Caco-2 (cell line): ENCODE measurements at regions not wholly inside any gene's neighbourhood (a gene's known extent, or its start where the extent isn't known, plus 50 kb on each side); places are given as distances from the start of the nearest gene placed in this dataset.
"Not testable (repeated sequence)": the region's sequence is repeated elsewhere in the genome, so short reads cannot be mapped to it uniquely, and the experiment has no call there.

Source experiments
- BruUV-seq: library from RNA; stranded (reverse); fragments of 400-500 nt; replicated peaks from 2 replicates; lab custom pipeline; 2021; lab: Mats Ljungman, UMichigan
- CTCF ChIA-PET: fragments of 300-600 bp; sonication (Branson Sonifier 250); formaldehyde crosslinking; loops from one replicate; lab custom pipeline; 2022; ENCODE audit warnings: antibody characterized with exemption; lab: Charles Lee
- POLR2A ChIA-PET: fragments of 300-600 bp; sonication (Branson Sonifier 250); formaldehyde crosslinking; loops from one replicate; lab custom pipeline; 2022; ENCODE audit warnings: antibody characterized with exemption; lab: Charles Lee
- DNase-seq, 2 experiments: peaks; one replicate each; pipeline versions ENCODE4 v3.0.0 to v3.0.0-alpha.2; 2020 to 2022
- H3K27me3 ChIP-seq: replicated peaks from 2 replicates; pipeline ENCODE4 v1.6.0; 2011; ENCODE audit warnings: low read length; ENCODE audit not compliant: control insufficient read depth, insufficient read depth
- H3K36me3 ChIP-seq: 2 replicates; pipeline ENCODE4 v1.5.1; 2011; ENCODE audit warnings: low read length; ENCODE audit not compliant: control insufficient read depth, insufficient read depth
- H3K4me1 ChIP-seq: fragments of 250-450 bp; sonication (Bioruptor Pico); 2 replicates; pipeline ENCODE4 v1.5.1; 2020; ENCODE audit warnings: mild to moderate bottlenecking
- H3K4me3 ChIP-seq: 2 replicates; pipeline ENCODE4 v1.5.1; 2011; ENCODE audit warnings: low read depth, mild to moderate bottlenecking, control low read depth, low read length
- H3K9me3 ChIP-seq: fragments of 250-450 bp; sonication (Bioruptor Pico); 2 replicates; pipeline ENCODE4 v1.5.1; 2020; ENCODE audit warnings: mild to moderate bottlenecking, moderate library complexity
- H3K27ac Mint-ChIP-seq: one replicate; pipeline ENCODE4 v1.8.0; 2022; ENCODE audit warnings: mixed read lengths; ENCODE audit not compliant: unreplicated experiment
- H3K27me3 Mint-ChIP-seq: one replicate; pipeline ENCODE4 v1.8.0; 2022; ENCODE audit warnings: mixed read lengths; ENCODE audit not compliant: insufficient read depth, unreplicated experiment
- H3K36me3 Mint-ChIP-seq: one replicate; pipeline ENCODE4 v1.8.0; 2022; ENCODE audit warnings: mild to moderate bottlenecking, mixed read lengths; ENCODE audit not compliant: insufficient read depth, unreplicated experiment
- H3K4me1 Mint-ChIP-seq: one replicate; pipeline ENCODE4 v1.8.0; 2022; ENCODE audit warnings: low read depth, mixed read lengths; ENCODE audit not compliant: unreplicated experiment
- H3K4me3 Mint-ChIP-seq: one replicate; pipeline ENCODE4 v1.8.0; 2022; ENCODE audit warnings: mild to moderate bottlenecking, moderate library complexity, mixed read lengths; ENCODE audit not compliant: unreplicated experiment
- H3K9me3 Mint-ChIP-seq: one replicate; pipeline ENCODE4 v1.8.0; 2022; ENCODE audit warnings: mixed read lengths; ENCODE audit not compliant: unreplicated experiment
- CTCF ChIP-seq, 2 experiments: fragments of 200-600 bp in 1 of 2; IDR thresholded peaks; 1 replicate in 1 of 2; 2 replicates in 1 of 2; pipeline versions ENCODE4 v1.5.1 to v1.8.0; 2011 to 2022; ENCODE audit warnings: antibody characterized with exemption in 1 of 2, control low read depth in 1 of 2, inconsistent platforms in 1 of 2, low read depth in 1 of 2, low read length in 1 of 2, mild to moderate bottlenecking in 1 of 2, moderate library complexity in 1 of 2; ENCODE audit not compliant: insufficient read depth in 1 of 2, severe bottlenecking in 1 of 2, unreplicated experiment in 1 of 2
- intact Hi-C: fragments of 100-400 bp; cut with micrococcal nuclease; formaldehyde crosslinking; loops from one replicate; pipeline ENCODE4 v1.10.0; 2022; ENCODE audit not compliant: unreplicated experiment

GRCh38 chr11:50298182-50298988, 265.7 kb downstream of the OR4C45 start:
- Histone ChIP-seq H3K4me3 (no peak overlapping the region), H3K27me3 (no peaks in the 10 kb centered on the region), H3K9me3 (no peaks in the 10 kb centered on the region; the same call in 1 of the 2 replicates), H3K36me3 (no peaks in the 10 kb centered on the region), H3K4me1 (no peaks in the 10 kb centered on the region)
- H3K4me1 Mint-ChIP-seq: no peaks in the 10 kb centered on the region
- intact Hi-C loops: no loop called here
- no peak overlapping the region for H3K27ac Mint-ChIP-seq
- CTCF ChIA-PET: no interaction called here
- H3K4me3 Mint-ChIP-seq: no peak overlapping the region
- POLR2A ChIA-PET: no interaction called here
- TF ChIP-seq CTCF (IDR thresholded peaks at IDR 0.05; ENCODE audit: insufficient read depth in 1 of 2, low read depth in 1 of 2, low read length in 1 of 2, severe bottlenecking in 1 of 2, unreplicated experiment in 1 of 2): no peak
- H3K27me3 Mint-ChIP-seq: no peaks in the 10 kb centered on the region
- H3K9me3 Mint-ChIP-seq: no peaks in the 10 kb centered on the region
- no TSS peak for BruUV-seq
- H3K36me3 Mint-ChIP-seq: no peaks in the 10 kb centered on the region
- DNase-seq: no peak

GRCh38 chr11:50330723-50331122, 298.0 kb downstream of the OR4C45 start:
- H3K36me3 Mint-ChIP-seq, H3K4me3 ChIP-seq, H3K36me3 ChIP-seq, H3K4me1 ChIP-seq, intact Hi-C loops, BruUV-seq, POLR2A ChIA-PET, H3K4me3 Mint-ChIP-seq, H3K9me3 ChIP-seq, CTCF ChIA-PET, H3K4me1 Mint-ChIP-seq, H3K27me3 Mint-ChIP-seq, H3K27me3 ChIP-seq, H3K27ac Mint-ChIP-seq, DNase-seq: not testable (repeated sequence)
- H3K9me3 Mint-ChIP-seq: peaks cover 59% of the 10 kb centered on the region

GRCh38 chr11:50333861-50334260, 301.2 kb downstream of the OR4C45 start:
- Histone ChIP-seq H3K4me3 (no peak overlapping the region), H3K27me3 (no peaks in the 10 kb centered on the region), H3K9me3 (no peaks in the 10 kb centered on the region), H3K36me3 (no peaks in the 10 kb centered on the region), H3K4me1 (no peaks in the 10 kb centered on the region)
- Mint-ChIP-seq H3K4me1 (no peaks in the 10 kb centered on the region), H3K27me3 (no peaks in the 10 kb centered on the region), H3K9me3 (peaks cover 34% of the 10 kb centered on the region), H3K27ac (no peak overlapping the region), H3K4me3 (no peak overlapping the region), H3K36me3 (no peaks in the 10 kb centered on the region)
- no peak for DNase-seq
- BruUV-seq: no TSS peak
- intact Hi-C loops: no loop called here
- CTCF ChIA-PET: no interaction called here
- TF ChIP-seq CTCF (IDR thresholded peaks at IDR 0.05; ENCODE audit: insufficient read depth in 1 of 2, low read depth in 1 of 2, low read length in 1 of 2, severe bottlenecking in 1 of 2, unreplicated experiment in 1 of 2): no peak
- POLR2A ChIA-PET: no interaction called here

- H3K4me3 ChIP-seq, H3K9me3 ChIP-seq, H3K27me3 ChIP-seq, BruUV-seq, H3K36me3 ChIP-seq, CTCF ChIA-PET, H3K4me1 ChIP-seq, intact Hi-C loops, H3K27ac Mint-ChIP-seq, H3K4me3 Mint-ChIP-seq, POLR2A ChIA-PET, H3K27me3 Mint-ChIP-seq, H3K4me1 Mint-ChIP-seq, DNase-seq, H3K36me3 Mint-ChIP-seq: not testable (repeated sequence)
- peaks cover 29% of the 10 kb centered on the region for H3K9me3 Mint-ChIP-seq
Observed at GRCh38 chr11:50337432-50337831, 304.8 kb downstream of the OR4C45 start.

GRCh38 chr11:50348018-50348417, 315.3 kb downstream of the OR4C45 start:
- intact Hi-C loops, H3K9me3 ChIP-seq, POLR2A ChIA-PET: not testable (repeated sequence)

More at GRCh38 chr11:50348018-50348417, 315.3 kb downstream of the OR4C45 start:
- H3K36me3 Mint-ChIP-seq, CTCF ChIA-PET, H3K4me3 Mint-ChIP-seq, H3K27me3 Mint-ChIP-seq, H3K27ac Mint-ChIP-seq, H3K27me3 ChIP-seq, H3K4me1 ChIP-seq, H3K4me3 ChIP-seq, H3K4me1 Mint-ChIP-seq, H3K9me3 Mint-ChIP-seq, BruUV-seq, DNase-seq, H3K36me3 ChIP-seq: not testable (repeated sequence)
